ENCODE measurements at regions not wholly inside any gene's neighbourhood (a gene's known extent, or its start where the extent isn't known, plus 50 kb on each side); places are given as distances from the start of the nearest gene placed in this dataset.
"Not testable (repeated sequence)": the region's sequence is repeated elsewhere in the genome, so short reads cannot be mapped to it uniquely, and the experiment has no call there.

- no peak for DNase-seq (ENCODE audit: low read depth)
Measured at GRCh38 chr11:133638921-133639320, 106.6 kb upstream of the OPCML start.

GRCh38 chr11:133636711-133637355 lies 104.5 kb upstream of the OPCML start:
- DNase-seq (ENCODE audit: low read depth), result no peak

GRCh38 chr11:133635244-133635739 lies 103.0 kb upstream of the OPCML start:
- DNase-seq (ENCODE audit: low read depth), result no peak

GRCh38 chr11:133628371-133628770 lies 96.1 kb upstream of the OPCML start:
- DNase-seq (ENCODE audit: low read depth), result not testable (repeated sequence)

GRCh38 chr11:133621611-133622010 lies 89.3 kb upstream of the OPCML start:
- no peak for DNase-seq (ENCODE audit: low read depth)

GRCh38 chr11:133619973-133620372 lies 87.7 kb upstream of the OPCML start:
- DNase-seq (ENCODE audit: low read depth), result no peak

GRCh38 chr11:133619397-133619796 lies 87.1 kb upstream of the OPCML start:
- no peak for DNase-seq (ENCODE audit: low read depth)

GRCh38 chr11:133618544-133618943 lies 86.2 kb upstream of the OPCML start:
- DNase-seq (ENCODE audit: low read depth), result no peak

GRCh38 chr11:133608496-133608895 lies 76.2 kb upstream of the OPCML start:
- DNase-seq (ENCODE audit: low read depth), result no peak

- DNase-seq (ENCODE audit: low read depth), result no peak
Measured at GRCh38 chr11:133606124-133606523, 73.8 kb upstream of the OPCML start.

- DNase-seq (ENCODE audit: low read depth), result no peak
Measured at GRCh38 chr11:133605482-133605881, 73.2 kb upstream of the OPCML start.

GRCh38 chr11:133601641-133602040 lies 69.3 kb upstream of the OPCML start:
- no peak for DNase-seq (ENCODE audit: low read depth)

GRCh38 chr11:133600786-133601185 lies 68.5 kb upstream of the OPCML start:
- DNase-seq (ENCODE audit: low read depth), result no peak

- no peak for DNase-seq (ENCODE audit: low read depth)
Measured at GRCh38 chr11:133600306-133600705, 68.0 kb upstream of the OPCML start.

- no peak for DNase-seq (ENCODE audit: low read depth)
Measured at GRCh38 chr11:133598906-133599305, 66.6 kb upstream of the OPCML start.

- DNase-seq (ENCODE audit: low read depth), result no peak
Measured at GRCh38 chr11:133597236-133597635, 64.9 kb upstream of the OPCML start.

GRCh38 chr11:133595998-133596590 lies 63.8 kb upstream of the OPCML start:
- no peak for DNase-seq (ENCODE audit: low read depth)

- no peak for DNase-seq (ENCODE audit: low read depth)
Measured at GRCh38 chr11:133593036-133593435, 60.7 kb upstream of the OPCML start.

- no peak for DNase-seq (ENCODE audit: low read depth)
Measured at GRCh38 chr11:133586903-133587517, 54.7 kb upstream of the OPCML start.

- DNase-seq (ENCODE audit: low read depth), result no peak
Measured at GRCh38 chr11:133582750-133583149, 50.4 kb upstream of the OPCML start.

- DNase-seq (ENCODE audit: low read depth), result no peak
Measured at GRCh38 chr11:133582326-133582725, 50.0 kb upstream of the OPCML start.
